ENCODE measurements at regions not wholly inside any gene's neighbourhood (a gene's known extent, or its start where the extent isn't known, plus 50 kb on each side); places are given as distances from the start of the nearest gene placed in this dataset.
A peak's percentile ranks its signal among the peaks of the same experiment; 100 is the strongest.
"Not testable (repeated sequence)": the region's sequence is repeated elsewhere in the genome, so short reads cannot be mapped to it uniquely, and the experiment has no call there.

DNA sequence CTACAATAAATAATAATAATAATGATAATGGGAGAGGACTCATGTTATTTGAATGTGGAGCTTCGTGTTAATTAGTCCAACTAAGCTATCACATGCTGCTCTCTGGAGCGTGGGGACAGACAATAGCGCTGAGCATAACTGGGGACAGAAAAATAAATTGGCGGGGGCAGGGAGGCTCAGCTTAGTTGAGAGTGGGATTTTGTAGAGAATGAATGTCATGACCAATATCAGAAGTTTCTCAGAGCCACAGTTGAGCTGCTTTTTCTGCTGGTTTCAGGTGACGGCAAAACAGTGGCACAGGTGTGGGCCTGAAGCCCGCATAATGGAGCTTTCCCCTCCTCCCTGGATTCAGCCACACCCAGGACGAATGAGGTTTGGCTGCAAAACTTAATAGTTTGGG is 111.1 kb upstream of the CAB39 start:
- TF ChIP-seq, protein P1, sequence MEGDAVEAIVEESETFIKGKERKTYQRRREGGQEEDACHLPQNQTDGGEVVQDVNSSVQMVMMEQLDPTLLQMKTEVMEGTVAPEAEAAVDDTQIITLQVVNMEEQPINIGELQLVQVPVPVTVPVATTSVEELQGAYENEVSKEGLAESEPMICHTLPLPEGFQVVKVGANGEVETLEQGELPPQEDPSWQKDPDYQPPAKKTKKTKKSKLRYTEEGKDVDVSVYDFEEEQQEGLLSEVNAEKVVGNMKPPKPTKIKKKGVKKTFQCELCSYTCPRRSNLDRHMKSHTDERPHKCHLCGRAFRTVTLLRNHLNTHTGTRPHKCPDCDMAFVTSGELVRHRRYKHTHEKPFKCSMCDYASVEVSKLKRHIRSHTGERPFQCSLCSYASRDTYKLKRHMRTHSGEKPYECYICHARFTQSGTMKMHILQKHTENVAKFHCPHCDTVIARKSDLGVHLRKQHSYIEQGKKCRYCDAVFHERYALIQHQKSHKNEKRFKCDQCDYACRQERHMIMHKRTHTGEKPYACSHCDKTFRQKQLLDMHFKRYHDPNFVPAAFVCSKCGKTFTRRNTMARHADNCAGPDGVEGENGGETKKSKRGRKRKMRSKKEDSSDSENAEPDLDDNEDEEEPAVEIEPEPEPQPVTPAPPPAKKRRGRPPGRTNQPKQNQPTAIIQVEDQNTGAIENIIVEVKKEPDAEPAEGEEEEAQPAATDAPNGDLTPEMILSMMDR (IDR thresholded peaks at IDR 0.05): no peak
- H3K27me3 Mint-ChIP-seq (ENCODE audit: low read depth): peaks cover 30% of the 10 kb centered on the region
- H3K4me1 Mint-ChIP-seq (ENCODE audit: low read depth): no peaks in the 10 kb centered on the region
- H3K4me3 Mint-ChIP-seq (ENCODE audit: unreplicated experiment): no peak overlapping the region
- no peak for DNase-seq (ENCODE audit: low spot score)
- H3K9me3 Mint-ChIP-seq (ENCODE audit: low read depth): peaks cover 12% of the 10 kb centered on the region
- peaks cover 2% of the 10 kb centered on the region for H3K36me3 Mint-ChIP-seq (ENCODE audit: low read depth)
- no peak overlapping the region for H3K27ac Mint-ChIP-seq (ENCODE audit: unreplicated experiment)

DNA sequence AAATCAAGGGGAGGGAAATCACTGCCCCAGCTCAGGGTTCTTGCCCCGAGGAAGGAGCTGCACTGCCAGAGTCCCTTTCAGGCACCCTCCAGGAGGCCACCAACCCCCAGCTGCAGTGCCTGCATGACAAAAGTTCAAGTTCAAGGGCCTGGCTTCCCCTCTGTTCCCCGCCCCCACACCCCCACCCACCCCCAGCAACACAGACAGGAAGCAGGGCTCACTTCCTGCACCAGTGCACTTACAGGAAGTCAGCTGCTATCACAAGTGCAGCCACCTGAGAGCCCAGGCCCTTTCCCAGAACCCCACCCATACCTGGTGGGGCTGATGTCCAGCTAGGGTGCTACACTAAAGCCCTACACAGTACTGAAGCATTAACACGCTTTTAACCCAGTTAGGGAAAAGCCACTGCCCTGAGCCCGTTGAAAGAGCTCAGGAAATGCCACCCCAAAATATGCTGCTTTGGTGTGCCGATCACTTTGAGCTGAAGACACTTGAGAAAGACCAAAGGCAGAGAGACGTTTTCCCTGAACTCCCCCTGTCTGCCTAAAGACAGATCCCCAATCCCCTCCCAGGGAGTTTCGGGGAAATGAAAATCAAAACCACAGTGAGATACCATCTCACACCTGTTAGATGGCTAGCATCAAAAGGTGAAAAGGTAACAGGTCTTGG is 109.9 kb upstream of the CAB39 start:
- H3K4me1 Mint-ChIP-seq (ENCODE audit: low read depth): no peaks in the 10 kb centered on the region

DNA sequence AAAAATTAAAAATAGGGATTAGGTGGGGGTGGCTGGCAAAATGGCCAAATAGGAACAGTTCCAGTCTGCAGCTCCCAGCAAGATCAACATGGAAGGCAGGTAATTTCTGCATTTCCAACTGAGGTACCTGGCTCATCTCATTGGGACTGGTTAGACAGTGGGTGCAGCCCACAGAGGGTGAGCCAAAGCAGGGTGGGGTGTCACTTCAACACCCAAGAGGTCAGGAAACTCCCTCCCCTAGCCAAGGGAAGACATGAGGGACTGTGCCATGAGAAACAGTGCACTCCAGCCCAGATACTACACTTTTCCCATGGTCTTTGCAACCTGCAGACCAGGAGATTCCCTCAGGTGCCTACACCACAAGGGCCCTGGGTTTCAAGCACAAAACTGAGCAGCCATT is 109.3 kb upstream of the CAB39 start:
- H3K27ac Mint-ChIP-seq (ENCODE audit: unreplicated experiment); H3K4me1 Mint-ChIP-seq (ENCODE audit: low read depth); H3K4me3 Mint-ChIP-seq (ENCODE audit: unreplicated experiment); H3K36me3 Mint-ChIP-seq (ENCODE audit: low read depth); DNase-seq (ENCODE audit: low spot score): not testable (repeated sequence)
- Mint-ChIP-seq H3K9me3 (ENCODE audit: low read depth) (peaks cover 16% of the 10 kb centered on the region), H3K27me3 (ENCODE audit: low read depth) (peaks cover 28% of the 10 kb centered on the region)

More for the DNA sequence above, 109.9 kb upstream of the CAB39 start:
- TF ChIP-seq, protein P1 (IDR thresholded peaks at IDR 0.05): no peak
- peaks cover 16% of the 10 kb centered on the region for H3K9me3 Mint-ChIP-seq (ENCODE audit: low read depth)
- no peak overlapping the region for H3K4me3 Mint-ChIP-seq (ENCODE audit: unreplicated experiment)
- peaks cover 2% of the 10 kb centered on the region for H3K36me3 Mint-ChIP-seq (ENCODE audit: low read depth)
- H3K27ac Mint-ChIP-seq (ENCODE audit: unreplicated experiment): no peak overlapping the region
- H3K27me3 Mint-ChIP-seq (ENCODE audit: low read depth): peaks cover 29% of the 10 kb centered on the region
- no peak for DNase-seq (ENCODE audit: low spot score)

DNA sequence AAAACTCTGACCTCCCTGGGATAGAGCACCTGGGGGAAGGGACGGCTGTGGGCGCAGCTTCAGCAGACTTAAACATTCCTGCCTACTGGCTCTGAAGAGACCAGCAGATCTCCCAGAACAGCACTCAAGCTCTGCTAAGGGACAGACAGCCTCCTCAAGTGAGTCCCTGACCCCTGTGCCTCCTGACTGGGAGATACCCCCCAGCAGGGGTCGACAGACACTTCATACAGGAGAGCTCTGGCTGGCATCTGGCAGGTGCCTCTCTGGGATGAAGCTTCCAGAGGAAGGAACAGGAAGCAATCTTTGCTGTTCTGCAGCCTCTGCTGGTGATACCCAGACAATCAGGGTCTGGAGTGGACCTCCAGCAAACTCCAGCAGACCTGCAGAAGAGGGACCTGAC is 108.5 kb upstream of the CAB39 start:
- not testable (repeated sequence) for H3K4me1 Mint-ChIP-seq (ENCODE audit: low read depth); H3K27ac Mint-ChIP-seq (ENCODE audit: unreplicated experiment); DNase-seq (ENCODE audit: low spot score); H3K4me3 Mint-ChIP-seq (ENCODE audit: unreplicated experiment); H3K36me3 Mint-ChIP-seq (ENCODE audit: low read depth)
- peaks cover 32% of the 10 kb centered on the region for H3K27me3 Mint-ChIP-seq (ENCODE audit: low read depth)
- H3K9me3 Mint-ChIP-seq (ENCODE audit: low read depth): peaks cover 18% of the 10 kb centered on the region

DNA sequence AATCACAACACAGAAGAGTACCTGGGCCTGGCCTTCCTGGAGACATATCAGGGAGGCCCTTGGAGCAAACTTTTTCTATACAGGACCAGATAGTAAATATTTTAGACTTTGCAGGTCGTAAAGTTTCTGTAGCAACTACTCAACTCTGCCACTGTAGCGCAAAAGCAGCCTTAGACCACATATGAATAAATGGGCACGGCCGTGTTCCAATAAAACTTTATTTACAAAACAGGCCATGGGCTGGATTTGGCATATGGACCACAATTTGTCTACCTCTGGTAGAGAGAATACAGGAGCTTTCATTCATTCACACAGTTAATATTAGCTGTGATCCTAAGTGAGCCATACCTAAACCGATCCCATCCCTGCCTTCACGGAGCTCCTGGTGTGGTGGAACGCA is 98.6 kb upstream of the CAB39 start:
- H3K4me3 Mint-ChIP-seq (ENCODE audit: unreplicated experiment): no peak overlapping the region
- H3K36me3 Mint-ChIP-seq (ENCODE audit: low read depth): peaks cover 2% of the 10 kb centered on the region
- H3K27me3 Mint-ChIP-seq (ENCODE audit: low read depth): peaks cover 2% of the 10 kb centered on the region
- peaks cover 20% of the 10 kb centered on the region for H3K4me1 Mint-ChIP-seq (ENCODE audit: low read depth)
- peaks cover 6% of the 10 kb centered on the region for H3K9me3 Mint-ChIP-seq (ENCODE audit: low read depth)
- no peak for DNase-seq (ENCODE audit: low spot score)
- TF ChIP-seq, protein P1 (IDR thresholded peaks at IDR 0.05): no peak
- H3K27ac Mint-ChIP-seq (ENCODE audit: unreplicated experiment): no peak overlapping the region

DNA sequence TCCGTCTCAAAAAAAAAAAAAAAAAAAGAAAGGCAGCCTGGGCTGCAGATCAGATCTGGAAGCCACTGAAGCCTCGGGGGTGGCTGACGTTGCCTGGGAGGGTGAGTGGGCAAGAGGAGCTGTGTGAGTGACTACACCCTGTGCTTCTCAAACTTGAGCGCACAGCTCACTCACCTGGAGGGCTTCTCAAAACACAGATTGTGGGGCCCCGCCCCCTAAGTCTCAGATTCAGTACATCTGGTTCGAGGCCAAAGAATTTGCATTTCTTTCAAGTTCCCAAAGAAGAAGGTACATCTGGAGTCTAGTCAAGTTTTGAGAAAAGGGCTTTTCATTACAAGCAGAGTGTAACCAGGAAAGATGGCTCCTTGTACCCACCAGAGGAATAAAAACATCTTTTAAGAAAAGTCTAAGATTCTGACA is 97.7 kb upstream of the CAB39 start:
- H3K27ac Mint-ChIP-seq (ENCODE audit: unreplicated experiment): no peak overlapping the region
- H3K4me3 Mint-ChIP-seq (ENCODE audit: unreplicated experiment): no peak overlapping the region
- TF ChIP-seq, protein P1 (IDR thresholded peaks at IDR 0.05): no peak
- no peaks in the 10 kb centered on the region for H3K27me3 Mint-ChIP-seq (ENCODE audit: low read depth)
- no peaks in the 10 kb centered on the region for H3K9me3 Mint-ChIP-seq (ENCODE audit: low read depth)
- DNase-seq (ENCODE audit: low spot score): no peak
- H3K36me3 Mint-ChIP-seq (ENCODE audit: low read depth): no peaks in the 10 kb centered on the region
- peaks cover 20% of the 10 kb centered on the region for H3K4me1 Mint-ChIP-seq (ENCODE audit: low read depth)

DNA sequence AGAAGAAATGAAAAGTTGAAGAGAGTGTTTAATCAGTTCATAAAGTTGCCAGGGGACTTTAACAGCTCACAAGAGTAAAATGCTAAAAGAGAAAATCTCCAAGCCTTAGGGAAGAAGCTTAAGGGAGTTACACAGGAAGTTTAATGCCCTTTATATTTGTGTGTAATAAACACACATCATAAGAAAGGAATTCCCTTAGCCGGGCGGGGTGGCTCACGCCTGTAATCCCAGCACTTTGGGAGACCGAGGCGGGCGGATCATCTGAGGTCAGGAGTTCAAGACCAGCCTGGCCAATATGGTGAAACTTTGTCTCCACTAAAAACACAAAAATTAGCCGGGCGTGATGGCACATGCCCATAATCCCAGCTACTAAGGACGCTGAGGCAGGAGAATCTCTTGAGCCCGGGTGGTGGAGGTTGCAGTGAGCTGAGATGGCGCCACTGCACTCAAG is 95.4 kb upstream of the CAB39 start:
- not testable (repeated sequence) for H3K36me3 Mint-ChIP-seq (ENCODE audit: low read depth); H3K9me3 Mint-ChIP-seq (ENCODE audit: low read depth); DNase-seq (ENCODE audit: low spot score); H3K4me3 Mint-ChIP-seq (ENCODE audit: unreplicated experiment); H3K27me3 Mint-ChIP-seq (ENCODE audit: low read depth)
- peaks cover 16% of the 10 kb centered on the region for H3K4me1 Mint-ChIP-seq (ENCODE audit: low read depth)
- H3K27ac Mint-ChIP-seq (ENCODE audit: unreplicated experiment): peak overlapping the region; percentile 78

All from chondrocyte (in vitro differentiated cells).